Choroid plexus epithelial cell (primary cell): ENCODE measurements at regions not wholly inside any gene's neighbourhood (a gene's known extent, or its start where the extent isn't known, plus 50 kb on each side); places are given as distances from the start of the nearest gene placed in this dataset.

Experiments
- DNase-seq: peaks from one replicate; pipeline ENCODE4 v3.0.0-alpha.2; 2010; ENCODE audit warnings: low read depth
- H3K4me3 ChIP-seq: 2 replicates; pipeline ENCODE4 v1.5.1; 2011; ENCODE audit warnings: low read depth, mild to moderate bottlenecking, control low read depth, low read length, moderate library complexity
- CTCF ChIP-seq: conservative IDR thresholded peaks from 2 replicates; pipeline ENCODE4 v1.5.1; 2011; ENCODE audit warnings: low read depth, mild to moderate bottlenecking, control low read depth, inconsistent platforms, low read length, moderate library complexity

GRCh38 chr3:145620002-145620401 lies 541.0 kb downstream of the PLOD2 start:
- DNase-seq: no peak
- H3K4me3 ChIP-seq: no peak overlapping the region
- no peak for TF ChIP-seq CTCF

GRCh38 chr3:145620486-145620885 lies 540.5 kb downstream of the PLOD2 start:
- no peak for DNase-seq
- no peak overlapping the region for H3K4me3 ChIP-seq
- no peak for TF ChIP-seq CTCF

GRCh38 chr3:145623349-145623748 lies 537.6 kb downstream of the PLOD2 start:
- TF ChIP-seq CTCF: no peak
- H3K4me3 ChIP-seq: no peak overlapping the region
- DNase-seq: no peak

GRCh38 chr3:145628211-145628610 lies 532.8 kb downstream of the PLOD2 start:
- TF ChIP-seq CTCF: no peak
- no peak overlapping the region for H3K4me3 ChIP-seq
- DNase-seq: no peak

- no peak for DNase-seq
- no peak overlapping the region for H3K4me3 ChIP-seq
- TF ChIP-seq CTCF: no peak
These were observed 523.9 kb downstream of the PLOD2 start for GRCh38 chr3:145637105-145637504.

GRCh38 chr3:145639003-145639606 lies 521.9 kb downstream of the PLOD2 start:
- no peak for TF ChIP-seq CTCF
- H3K4me3 ChIP-seq: no peak overlapping the region
- DNase-seq: no peak

- H3K4me3 ChIP-seq: no peak overlapping the region
- no peak for DNase-seq
- no peak for TF ChIP-seq CTCF
These were observed 521.1 kb downstream of the PLOD2 start for GRCh38 chr3:145639875-145640274.
